ENCODE measurements at regions not wholly inside any gene's neighbourhood (a gene's known extent, or its start where the extent isn't known, plus 50 kb on each side); places are given as distances from the start of the nearest gene placed in this dataset.

GRCh38 chr19:27580906-27581305 is 1632.0 kb downstream of the UQCRFS1 start:
- Histone ChIP-seq H3K27ac (no peak overlapping the region), H3K4me3 (no peak overlapping the region)
- TF ChIP-seq, protein P1, sequence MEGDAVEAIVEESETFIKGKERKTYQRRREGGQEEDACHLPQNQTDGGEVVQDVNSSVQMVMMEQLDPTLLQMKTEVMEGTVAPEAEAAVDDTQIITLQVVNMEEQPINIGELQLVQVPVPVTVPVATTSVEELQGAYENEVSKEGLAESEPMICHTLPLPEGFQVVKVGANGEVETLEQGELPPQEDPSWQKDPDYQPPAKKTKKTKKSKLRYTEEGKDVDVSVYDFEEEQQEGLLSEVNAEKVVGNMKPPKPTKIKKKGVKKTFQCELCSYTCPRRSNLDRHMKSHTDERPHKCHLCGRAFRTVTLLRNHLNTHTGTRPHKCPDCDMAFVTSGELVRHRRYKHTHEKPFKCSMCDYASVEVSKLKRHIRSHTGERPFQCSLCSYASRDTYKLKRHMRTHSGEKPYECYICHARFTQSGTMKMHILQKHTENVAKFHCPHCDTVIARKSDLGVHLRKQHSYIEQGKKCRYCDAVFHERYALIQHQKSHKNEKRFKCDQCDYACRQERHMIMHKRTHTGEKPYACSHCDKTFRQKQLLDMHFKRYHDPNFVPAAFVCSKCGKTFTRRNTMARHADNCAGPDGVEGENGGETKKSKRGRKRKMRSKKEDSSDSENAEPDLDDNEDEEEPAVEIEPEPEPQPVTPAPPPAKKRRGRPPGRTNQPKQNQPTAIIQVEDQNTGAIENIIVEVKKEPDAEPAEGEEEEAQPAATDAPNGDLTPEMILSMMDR (IDR thresholded peaks at IDR 0.05), result no peak
- no peak for DNase-seq (ENCODE audit: low spot score)

Measured in coronary artery (tissue), 2 donors.